NCI-H187 treated with DMSO at 0.1 percent for 48 hours (cell line): ENCODE measurements at regions not wholly inside any gene's neighbourhood (a gene's known extent, or its start where the extent isn't known, plus 50 kb on each side); places are given as distances from the start of the nearest gene placed in this dataset.

ENCODE experiments used
- DNase-seq: peaks from one replicate; lab custom pipeline; 2025; lab: John Stamatoyannopoulos, UW

DNA sequence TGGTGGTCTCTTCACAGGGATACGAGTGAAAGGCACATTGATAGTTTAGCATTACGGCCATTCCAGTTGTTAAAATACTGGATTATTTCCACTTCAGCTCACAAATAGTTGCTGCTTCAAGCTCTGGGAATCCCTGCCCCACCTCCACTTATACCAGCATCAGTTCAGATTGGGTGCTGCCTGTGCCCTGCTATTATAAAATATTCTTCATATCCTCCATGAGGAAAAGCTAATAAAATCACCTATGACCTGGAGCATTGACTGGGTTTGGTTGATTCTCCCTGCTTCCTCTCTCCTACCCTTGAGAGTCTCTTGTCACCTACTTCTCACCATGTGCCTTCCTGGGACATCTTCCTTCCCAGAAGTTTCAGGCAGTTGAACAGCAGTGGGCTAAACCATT lies 529.0 kb downstream of the MCTP2 start:
- no peak for DNase-seq

DNA sequence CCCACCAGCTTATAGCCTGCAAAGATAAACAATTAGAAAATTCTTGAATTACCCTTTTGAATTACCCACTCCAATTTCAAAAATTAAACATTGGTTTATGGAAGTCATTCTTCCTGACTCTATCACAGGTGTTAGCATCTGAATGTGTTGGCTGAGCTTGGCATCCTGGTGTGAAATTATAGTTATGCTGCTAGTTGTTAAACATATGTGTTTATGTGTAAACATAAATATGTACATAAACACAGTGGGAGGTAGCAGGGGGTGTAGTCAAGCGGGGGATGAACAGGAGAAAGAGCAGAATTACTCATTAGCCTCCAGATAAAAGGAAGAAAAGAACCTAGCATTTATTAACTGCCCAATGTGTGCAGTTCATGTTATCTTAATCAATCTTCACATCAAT lies 530.2 kb downstream of the MCTP2 start:
- no peak for DNase-seq

DNA sequence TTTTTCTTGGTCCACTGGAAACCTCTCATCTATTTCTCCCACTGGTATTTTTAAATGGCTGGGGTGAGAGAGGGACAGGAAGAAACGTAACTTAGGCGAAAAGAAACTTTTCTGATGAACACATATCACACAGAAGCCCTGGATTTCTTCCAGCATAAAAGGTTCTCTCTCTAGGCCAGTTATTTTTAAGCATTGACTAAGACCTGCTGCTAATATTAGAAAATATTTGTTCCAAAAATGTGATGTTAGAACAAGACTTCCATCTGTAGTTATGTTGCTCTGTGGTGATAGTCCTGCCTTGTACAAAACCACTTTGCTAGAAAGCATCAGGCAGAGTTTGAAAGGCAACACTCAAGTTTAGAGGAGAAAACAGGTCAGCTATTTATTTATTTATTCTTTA lies 537.7 kb downstream of the MCTP2 start:
- no peak for DNase-seq

- no peak for DNase-seq
Measured at GRCh38 chr15:94770199-94770598, 538.8 kb downstream of the MCTP2 start.

DNA sequence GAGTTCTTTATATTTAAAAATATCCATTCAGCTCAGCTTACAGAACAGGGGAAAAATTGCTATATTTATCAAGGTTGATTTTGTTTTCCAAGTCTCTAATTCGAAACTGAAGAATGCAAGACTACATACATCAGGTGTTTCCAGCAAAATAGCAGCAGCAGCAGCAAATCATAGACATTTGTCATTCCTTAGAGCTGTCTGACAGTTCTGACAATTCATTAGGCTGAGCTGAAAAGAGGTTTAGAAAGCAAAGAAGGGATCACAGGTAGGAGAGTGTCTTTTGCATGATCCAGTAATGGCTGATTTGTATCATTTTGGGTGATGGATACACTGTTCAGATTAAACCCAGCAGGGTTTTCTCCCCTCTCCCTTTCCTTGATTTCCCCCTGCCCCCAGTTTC lies 545.7 kb downstream of the MCTP2 start:
- DNase-seq, result no peak

DNA sequence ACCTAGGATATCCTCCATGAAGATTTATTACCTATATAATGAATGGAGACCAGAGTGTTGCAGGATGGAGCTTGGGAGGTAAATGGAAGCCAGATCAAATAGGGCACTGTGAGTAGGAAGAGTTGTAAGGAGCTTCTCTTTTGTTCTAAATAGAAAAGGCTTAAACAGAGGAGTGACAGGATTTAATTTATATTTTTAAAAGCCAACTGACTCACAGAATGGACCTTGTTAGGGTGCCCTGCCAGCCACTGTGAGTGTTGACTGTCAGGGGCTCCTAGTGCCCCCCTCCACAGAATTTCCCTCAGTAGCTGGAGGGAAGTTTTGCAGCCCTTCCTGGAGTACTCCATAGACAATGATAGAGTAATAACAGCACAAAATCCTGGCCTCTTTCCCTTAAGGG lies 547.5 kb downstream of the MCTP2 start:
- no peak for DNase-seq

DNA sequence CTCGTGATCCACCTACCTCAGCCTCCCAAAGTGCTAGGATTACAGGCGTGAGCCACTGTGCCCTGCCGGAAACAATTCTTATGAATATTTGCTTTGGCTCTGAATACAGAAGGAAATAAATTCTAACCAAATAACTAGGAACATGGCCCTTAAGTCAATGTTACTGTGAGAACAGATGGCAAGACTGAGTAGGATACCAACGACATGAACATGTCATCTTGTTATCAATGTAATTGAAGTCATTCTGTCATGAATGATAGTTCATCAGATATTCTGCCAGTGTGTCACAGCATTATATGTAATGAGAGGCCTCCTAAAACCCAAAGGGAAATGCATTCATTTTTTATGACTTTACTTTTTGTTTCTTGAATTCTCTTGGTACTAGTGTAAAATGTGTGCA lies 548.8 kb downstream of the MCTP2 start:
- no peak for DNase-seq

GRCh38 chr15:94785091-94785490 lies 553.7 kb downstream of the MCTP2 start:
- DNase-seq, result no peak

DNA sequence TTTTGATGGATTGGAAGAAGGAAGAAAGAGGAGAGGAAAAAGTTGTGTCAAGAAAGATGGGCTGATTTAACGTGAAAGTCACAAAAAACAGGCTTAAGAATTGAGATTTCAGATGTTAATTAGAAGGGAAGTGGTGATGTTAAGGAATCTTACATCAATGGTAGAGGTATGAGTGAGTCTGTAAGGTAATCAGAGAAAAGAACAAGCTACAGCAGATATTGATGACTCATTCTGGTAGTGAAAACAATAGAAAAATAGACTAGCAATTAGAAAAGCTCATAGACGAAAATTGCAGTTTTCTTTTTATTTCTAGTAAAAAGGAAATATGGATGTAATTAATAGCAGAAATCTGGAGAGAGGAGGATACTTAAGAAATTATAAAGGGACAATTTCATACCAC lies 559.6 kb downstream of the MCTP2 start:
- no peak for DNase-seq

DNA sequence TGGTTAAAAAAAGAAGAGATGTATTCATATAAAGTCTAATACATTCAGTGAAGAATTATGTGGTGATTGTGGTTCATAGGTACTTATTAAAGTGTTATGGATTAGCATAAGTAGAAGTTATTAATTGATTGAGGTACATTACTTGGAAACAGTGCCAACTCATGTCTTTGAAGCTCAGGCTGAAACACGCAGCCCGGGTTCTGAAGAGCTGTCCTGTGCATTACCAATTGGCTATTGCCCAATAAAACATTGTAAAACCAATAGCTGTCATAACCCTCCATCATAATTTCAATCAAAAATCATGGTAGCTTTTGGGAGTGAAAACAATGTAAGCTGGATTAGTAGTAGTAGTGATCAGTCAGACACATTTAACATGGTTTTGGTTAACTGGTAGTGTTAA lies 560.1 kb downstream of the MCTP2 start:
- DNase-seq, result no peak

DNA sequence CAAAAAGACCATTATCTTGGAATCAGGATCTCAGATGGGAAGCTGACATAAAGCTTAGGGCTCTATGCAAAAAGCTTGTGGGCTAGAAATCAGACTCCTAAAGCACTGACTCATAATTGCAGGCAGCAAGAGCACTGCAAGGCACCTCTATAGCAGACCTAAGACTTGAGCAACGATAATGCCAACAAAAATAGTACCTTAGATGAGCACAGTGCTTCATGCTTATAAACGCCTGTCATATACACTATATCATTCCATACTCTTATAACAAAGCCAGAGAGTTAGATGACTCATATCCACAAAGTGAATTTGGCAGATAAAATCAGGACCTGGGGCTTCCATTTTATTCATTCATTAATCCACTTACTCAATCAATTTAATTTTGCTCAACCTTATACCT lies 560.8 kb downstream of the MCTP2 start:
- DNase-seq, result no peak

DNA sequence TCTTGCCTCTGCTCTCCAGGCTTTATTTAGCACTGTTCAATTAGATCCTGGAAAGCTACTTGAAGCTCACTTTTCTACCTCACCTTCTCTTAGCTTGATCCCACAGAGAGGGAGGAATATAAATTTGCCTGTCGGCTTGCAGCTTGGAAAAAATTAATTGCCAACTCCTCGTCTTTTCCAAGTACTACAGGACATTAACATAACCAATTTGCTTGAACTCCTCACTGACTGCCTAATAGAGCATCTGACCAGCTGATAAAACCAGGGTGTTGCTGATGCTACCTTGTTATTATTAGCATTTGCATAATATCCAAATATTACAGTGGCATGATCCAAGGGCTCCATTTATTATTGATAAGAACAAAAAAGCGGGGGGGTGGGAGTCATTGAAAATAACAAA lies 561.8 kb downstream of the MCTP2 start:
- no peak for DNase-seq

DNA sequence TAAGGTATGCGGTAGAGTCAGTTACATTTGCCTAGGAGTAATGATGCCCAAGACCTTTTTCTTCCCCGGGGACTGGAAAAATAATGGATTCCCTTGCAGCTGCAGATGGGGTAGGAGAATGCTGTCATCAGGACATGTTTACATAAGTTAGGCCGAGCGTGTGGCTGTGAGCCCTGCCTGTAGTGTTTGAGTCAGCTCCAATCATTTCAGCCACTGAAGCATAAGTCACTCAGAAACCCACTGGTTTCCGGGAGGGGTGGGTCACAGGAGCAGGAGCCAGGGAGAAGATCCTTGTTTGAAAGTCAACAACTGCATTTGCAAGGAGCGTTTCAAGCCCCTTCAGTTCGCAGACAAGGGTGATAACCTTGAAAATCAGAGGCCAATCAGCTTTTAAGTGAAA lies 562.3 kb downstream of the MCTP2 start:
- DNase-seq, result no peak

GRCh38 chr15:94804613-94805012 lies 573.3 kb downstream of the MCTP2 start:
- no peak for DNase-seq

- DNase-seq, result no peak
Measured at GRCh38 chr15:94815110-94815731, 583.9 kb downstream of the MCTP2 start.

DNA sequence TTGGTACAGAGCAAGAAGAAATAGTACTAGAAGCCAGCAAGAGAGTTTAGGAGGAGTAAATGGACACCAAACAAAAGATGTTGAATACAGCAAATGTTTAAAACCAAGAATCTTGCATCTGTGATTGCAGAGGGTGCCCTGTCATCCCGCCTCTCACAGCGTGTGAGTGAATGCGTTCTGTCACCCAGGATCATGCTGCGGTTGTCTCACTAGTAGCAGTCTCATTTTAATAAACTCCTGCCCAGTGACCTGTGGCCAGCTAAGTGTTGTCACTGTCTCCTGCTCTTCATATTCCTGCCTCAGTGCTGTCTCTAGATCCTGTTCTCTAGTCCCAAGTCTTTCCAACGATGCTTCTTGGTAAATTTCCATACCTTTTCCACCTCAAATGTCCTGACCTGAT lies 584.6 kb downstream of the MCTP2 start:
- no peak for DNase-seq

GRCh38 chr15:94829887-94830884 lies 598.8 kb downstream of the MCTP2 start:
- no peak for DNase-seq

GRCh38 chr15:94834000-94834399 lies 602.6 kb downstream of the MCTP2 start:
- no peak for DNase-seq

- no peak for DNase-seq
Measured at GRCh38 chr15:94834494-94834893, 603.1 kb downstream of the MCTP2 start.

DNA sequence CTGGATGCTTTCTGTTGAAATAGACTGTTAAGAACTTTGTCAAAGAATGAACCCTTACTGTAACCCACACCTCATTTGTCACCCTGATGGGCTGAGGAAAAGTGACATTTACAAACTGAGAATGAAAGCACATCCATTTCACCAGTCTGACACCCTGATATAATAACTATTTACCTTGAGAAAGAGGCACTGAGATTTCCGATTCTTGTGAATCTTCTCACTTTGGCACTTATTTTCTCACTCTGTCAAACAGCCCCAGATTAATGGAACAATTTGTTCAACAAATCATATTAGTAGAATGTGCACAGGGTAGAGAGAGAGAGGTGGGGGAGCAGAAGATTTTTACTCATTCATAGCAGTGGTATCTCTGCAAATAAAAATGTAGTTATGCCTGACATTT lies 606.9 kb downstream of the MCTP2 start:
- no peak for DNase-seq

GRCh38 chr15:94840794-94841783 lies 609.7 kb downstream of the MCTP2 start:
- no peak for DNase-seq

GRCh38 chr15:94843060-94843459 lies 611.7 kb downstream of the MCTP2 start:
- DNase-seq, result no peak
